Astrocyte (in vitro differentiated cells and primary cell): ENCODE measurements at regions not wholly inside any gene's neighbourhood (a gene's known extent, or its start where the extent isn't known, plus 50 kb on each side); places are given as distances from the start of the nearest gene placed in this dataset.

Experiments used
- DNase-seq: peaks from one replicate; pipeline ENCODE4 v3.0.0-alpha.2; 2010; ENCODE audit warnings: low read depth
- FAIRE-seq: peaks from 2 replicates; lab custom pipeline; 2011; peaks lifted over from hg19 to GRCh38; lab: Jason Lieb, UNC
- H2AFZ ChIP-seq: 2 replicates; pipeline ENCODE4 v1.6.0; 2012; ENCODE audit warnings: low read depth, low read length, inconsistent platforms
- H3K27ac ChIP-seq: 2 replicates; pipeline ENCODE4 v1.5.1; 2011; ENCODE audit warnings: low read depth, low read length, inconsistent platforms
- H3K27me3 ChIP-seq: 2 replicates; pipeline ENCODE4 v1.6.0; 2011; ENCODE audit warnings: low read length, inconsistent platforms; ENCODE audit not compliant: insufficient read depth
- H3K36me3 ChIP-seq: 2 replicates; pipeline ENCODE4 v1.5.1; 2011; ENCODE audit warnings: low read length, inconsistent platforms; ENCODE audit not compliant: insufficient read depth
- H3K4me1 ChIP-seq: 2 replicates; pipeline ENCODE4 v1.5.1; 2011; ENCODE audit warnings: low read length, inconsistent platforms; ENCODE audit not compliant: insufficient read depth
- H3K4me2 ChIP-seq: 2 replicates; pipeline ENCODE4 v1.6.0; 2012; ENCODE audit warnings: low read length, inconsistent platforms
- H3K4me3 ChIP-seq: 2 replicates; pipeline ENCODE4 v1.5.1; 2011; ENCODE audit warnings: low read depth, mild to moderate bottlenecking, low read length, inconsistent platforms; ENCODE audit not compliant: insufficient read depth
- H3K79me2 ChIP-seq: 2 replicates; pipeline ENCODE4 v1.6.0; 2012; ENCODE audit warnings: mild to moderate bottlenecking, low read length, inconsistent platforms; ENCODE audit not compliant: insufficient read depth
- H3K9ac ChIP-seq: 2 replicates; pipeline ENCODE4 v1.6.0; 2012; ENCODE audit warnings: mild to moderate bottlenecking, low read length, inconsistent platforms
- H3K9me3 ChIP-seq: 2 replicates; pipeline ENCODE4 v1.5.1; 2012; ENCODE audit warnings: low read depth, mild to moderate bottlenecking, low read length, inconsistent platforms; ENCODE audit not compliant: insufficient read depth
- H4K20me1 ChIP-seq: 2 replicates; pipeline ENCODE4 v1.6.0; 2012; ENCODE audit warnings: low read length, inconsistent platforms; ENCODE audit not compliant: insufficient read depth
- H3K27ac Mint-ChIP-seq: one replicate; pipeline ENCODE4 v1.8.0; 2021; ENCODE audit warnings: mild to moderate bottlenecking, mixed read lengths; ENCODE audit not compliant: unreplicated experiment
- H3K27me3 Mint-ChIP-seq: one replicate; pipeline ENCODE4 v1.8.0; 2021; ENCODE audit warnings: low read depth, mixed read lengths; ENCODE audit not compliant: unreplicated experiment
- H3K36me3 Mint-ChIP-seq: one replicate; pipeline ENCODE4 v1.8.0; 2021; ENCODE audit warnings: low read depth, mixed read lengths; ENCODE audit not compliant: unreplicated experiment
- H3K4me1 Mint-ChIP-seq: one replicate; pipeline ENCODE4 v1.8.0; 2021; ENCODE audit warnings: low read depth, mixed read lengths; ENCODE audit not compliant: unreplicated experiment
- H3K4me3 Mint-ChIP-seq: one replicate; pipeline ENCODE4 v1.8.0; 2021; ENCODE audit warnings: mild to moderate bottlenecking, moderate library complexity, mixed read lengths; ENCODE audit not compliant: unreplicated experiment
- H3K9me3 Mint-ChIP-seq: one replicate; pipeline ENCODE4 v1.8.0; 2021; ENCODE audit warnings: mild to moderate bottlenecking, mixed read lengths; ENCODE audit not compliant: unreplicated experiment
- CTCF ChIP-seq: IDR thresholded peaks from 2 replicates; pipeline ENCODE4 v1.5.1; 2011; ENCODE audit warnings: low read depth, mild to moderate bottlenecking, inconsistent platforms, low read length, moderate library complexity; ENCODE audit not compliant: insufficient read depth
- EZH2 ChIP-seq: IDR thresholded peaks from 2 replicates; pipeline ENCODE4 v1.6.1; 2012; ENCODE audit warnings: mild to moderate bottlenecking, low read length, inconsistent platforms; ENCODE audit not compliant: insufficient read depth

DNA sequence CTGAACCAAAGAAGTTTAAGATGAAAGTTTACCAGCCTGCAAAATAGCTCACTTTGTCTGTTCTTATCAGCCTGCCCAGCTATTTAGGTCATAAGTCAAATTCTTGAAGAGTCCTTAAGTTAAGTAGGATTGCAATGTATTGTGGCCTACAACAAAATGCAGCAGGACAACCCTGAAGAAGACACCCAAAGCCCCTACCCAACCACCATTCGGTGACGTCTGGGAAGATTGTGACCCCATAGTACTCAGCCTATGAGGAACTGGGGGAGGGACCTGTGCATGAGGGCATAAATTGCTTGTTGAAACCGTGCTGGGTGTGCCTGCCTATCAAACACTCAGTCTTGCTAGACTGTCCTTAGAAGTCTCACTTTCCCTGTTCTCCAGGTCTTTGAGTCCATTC, 50.5 kb upstream of the FDX1 start:
- H3K79me2 ChIP-seq = no peaks in the 10 kb centered on the region
- no peaks in the 10 kb centered on the region for H3K36me3 ChIP-seq
- H3K4me1 Mint-ChIP-seq = peaks cover 3% of the 10 kb centered on the region
- no peaks in the 10 kb centered on the region for H3K36me3 Mint-ChIP-seq
- H3K4me3 Mint-ChIP-seq = no peak overlapping the region
- no peaks in the 10 kb centered on the region for H3K4me1 ChIP-seq
- H4K20me1 ChIP-seq = no peaks in the 10 kb centered on the region
- H3K9ac ChIP-seq = no peak overlapping the region
- no peak for FAIRE-seq
- no peak overlapping the region for H3K27ac Mint-ChIP-seq
- no peaks in the 10 kb centered on the region for H3K27me3 ChIP-seq
- H2AFZ ChIP-seq = no peak overlapping the region
- H3K4me2 ChIP-seq = no peak overlapping the region
- no peak overlapping the region for H3K4me3 ChIP-seq
- H3K9me3 Mint-ChIP-seq = peaks cover 4% of the 10 kb centered on the region
- no peak for DNase-seq
- no peak overlapping the region for H3K27ac ChIP-seq
- TF ChIP-seq CTCF (no peak), EZH2 (no peak)
- H3K27me3 Mint-ChIP-seq = no peaks in the 10 kb centered on the region
- H3K9me3 ChIP-seq = no peaks in the 10 kb centered on the region

GRCh38 chr11:110379936-110380335, 49.8 kb upstream of the FDX1 start:
- no peaks in the 10 kb centered on the region for H3K36me3 ChIP-seq
- Mint-ChIP-seq H3K9me3 (peaks cover 4% of the 10 kb centered on the region), H3K4me3 (no peak overlapping the region), H3K27ac (no peak overlapping the region), H3K27me3 (no peaks in the 10 kb centered on the region), H3K36me3 (no peaks in the 10 kb centered on the region), H3K4me1 (peaks cover 3% of the 10 kb centered on the region)
- no peaks in the 10 kb centered on the region for H4K20me1 ChIP-seq
- no peaks in the 10 kb centered on the region for H3K4me1 ChIP-seq
- no peak overlapping the region for H3K4me2 ChIP-seq
- DNase-seq = no peak
- no peaks in the 10 kb centered on the region for H3K9me3 ChIP-seq
- no peak overlapping the region for H2AFZ ChIP-seq
- H3K27me3 ChIP-seq = no peaks in the 10 kb centered on the region
- no peaks in the 10 kb centered on the region for H3K79me2 ChIP-seq
- H3K9ac ChIP-seq = no peak overlapping the region
- FAIRE-seq = no peak
- TF ChIP-seq CTCF (no peak), EZH2 (no peak)
- no peak overlapping the region for H3K4me3 ChIP-seq
- no peak overlapping the region for H3K27ac ChIP-seq
